ENCODE measurements at regions not wholly inside any gene's neighbourhood (a gene's known extent, or its start where the extent isn't known, plus 50 kb on each side); places are given as distances from the start of the nearest gene placed in this dataset.

DNA sequence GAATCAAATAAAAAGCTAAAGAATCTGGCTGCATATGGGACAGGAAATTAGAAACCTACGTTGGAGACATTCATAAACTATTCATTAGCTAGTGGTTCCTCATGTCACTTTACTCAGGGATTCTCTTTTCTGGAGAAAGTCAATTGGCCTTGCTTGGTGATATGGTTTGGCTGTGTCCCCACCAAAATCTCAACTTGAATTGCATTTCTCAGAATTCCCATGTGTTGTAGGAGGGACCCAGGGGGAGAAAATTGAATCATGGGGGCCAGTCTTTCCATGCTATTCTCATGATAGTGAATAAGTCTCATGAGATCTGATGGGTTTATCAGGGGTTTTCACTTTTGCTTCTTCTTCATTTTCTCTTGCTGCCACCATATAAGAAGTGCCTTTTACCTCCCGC lies 91.2 kb upstream of the CD44 start:
- TF ChIP-seq, protein P1, sequence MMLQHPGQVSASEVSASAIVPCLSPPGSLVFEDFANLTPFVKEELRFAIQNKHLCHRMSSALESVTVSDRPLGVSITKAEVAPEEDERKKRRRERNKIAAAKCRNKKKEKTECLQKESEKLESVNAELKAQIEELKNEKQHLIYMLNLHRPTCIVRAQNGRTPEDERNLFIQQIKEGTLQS (IDR thresholded peaks at IDR 0.05), result no peak
- TF ChIP-seq, protein P2, sequence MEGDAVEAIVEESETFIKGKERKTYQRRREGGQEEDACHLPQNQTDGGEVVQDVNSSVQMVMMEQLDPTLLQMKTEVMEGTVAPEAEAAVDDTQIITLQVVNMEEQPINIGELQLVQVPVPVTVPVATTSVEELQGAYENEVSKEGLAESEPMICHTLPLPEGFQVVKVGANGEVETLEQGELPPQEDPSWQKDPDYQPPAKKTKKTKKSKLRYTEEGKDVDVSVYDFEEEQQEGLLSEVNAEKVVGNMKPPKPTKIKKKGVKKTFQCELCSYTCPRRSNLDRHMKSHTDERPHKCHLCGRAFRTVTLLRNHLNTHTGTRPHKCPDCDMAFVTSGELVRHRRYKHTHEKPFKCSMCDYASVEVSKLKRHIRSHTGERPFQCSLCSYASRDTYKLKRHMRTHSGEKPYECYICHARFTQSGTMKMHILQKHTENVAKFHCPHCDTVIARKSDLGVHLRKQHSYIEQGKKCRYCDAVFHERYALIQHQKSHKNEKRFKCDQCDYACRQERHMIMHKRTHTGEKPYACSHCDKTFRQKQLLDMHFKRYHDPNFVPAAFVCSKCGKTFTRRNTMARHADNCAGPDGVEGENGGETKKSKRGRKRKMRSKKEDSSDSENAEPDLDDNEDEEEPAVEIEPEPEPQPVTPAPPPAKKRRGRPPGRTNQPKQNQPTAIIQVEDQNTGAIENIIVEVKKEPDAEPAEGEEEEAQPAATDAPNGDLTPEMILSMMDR (IDR thresholded peaks at IDR 0.05; ENCODE audit: low read depth, low read length, missing input control), result no peak
- TF ChIP-seq RAD21 (IDR thresholded peaks at IDR 0.05) (no peak), RXRA (IDR thresholded peaks at IDR 0.05) (no peak), GABPA (IDR thresholded peaks at IDR 0.05 in 1 of 2, conservative IDR thresholded peaks at IDR 0.05 in 1 of 2) (no peak), JUND (IDR thresholded peaks at IDR 0.05) (no peak), YY1 (IDR thresholded peaks at IDR 0.05) (no peak), SP1 (IDR thresholded peaks at IDR 0.05) (no peak)
- TF ChIP-seq, protein P3, sequence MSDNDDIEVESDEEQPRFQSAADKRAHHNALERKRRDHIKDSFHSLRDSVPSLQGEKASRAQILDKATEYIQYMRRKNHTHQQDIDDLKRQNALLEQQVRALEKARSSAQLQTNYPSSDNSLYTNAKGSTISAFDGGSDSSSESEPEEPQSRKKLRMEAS (IDR thresholded peaks at IDR 0.05), result no peak
